Panc1 (cell line): ENCODE measurements at regions not wholly inside any gene's neighbourhood (a gene's known extent, or its start where the extent isn't known, plus 50 kb on each side); places are given as distances from the start of the nearest gene placed in this dataset.

ENCODE experiments used
- CTCF ChIP-seq: fragments of 450-650 bp; IDR thresholded peaks from 2 replicates; pipeline ENCODE4 v1.5.1; 2017; ENCODE audit warnings: mild to moderate bottlenecking
- POLR2AphosphoS5 ChIP-seq: IDR thresholded peaks from 2 replicates; pipeline ENCODE4 v1.6.1; 2012; ENCODE audit warnings: mild to moderate bottlenecking, low read depth, low read length, moderate library complexity
- REST ChIP-seq, 2 experiments: IDR thresholded peaks; 2 replicates each; pipeline ENCODE4 v1.6.1; 2011 to 2012; ENCODE audit warnings: low read depth in 2 of 2, control low read depth in 1 of 2, low read length in 1 of 2, mild to moderate bottlenecking in 1 of 2, moderate library complexity in 1 of 2; ENCODE audit not compliant: insufficient read depth in 1 of 2
- SIN3A ChIP-seq: IDR thresholded peaks from 2 replicates; pipeline ENCODE4 v1.6.1; 2012; ENCODE audit warnings: low read depth, mild to moderate bottlenecking, low read length, moderate library complexity, borderline replicate concordance; ENCODE audit not compliant: insufficient read depth
- TCF7L2 ChIP-seq: IDR thresholded peaks from 2 replicates; pipeline ENCODE4 v1.6.1; 2011; ENCODE audit warnings: mild to moderate bottlenecking, low read depth, low read length, inconsistent platforms

DNA sequence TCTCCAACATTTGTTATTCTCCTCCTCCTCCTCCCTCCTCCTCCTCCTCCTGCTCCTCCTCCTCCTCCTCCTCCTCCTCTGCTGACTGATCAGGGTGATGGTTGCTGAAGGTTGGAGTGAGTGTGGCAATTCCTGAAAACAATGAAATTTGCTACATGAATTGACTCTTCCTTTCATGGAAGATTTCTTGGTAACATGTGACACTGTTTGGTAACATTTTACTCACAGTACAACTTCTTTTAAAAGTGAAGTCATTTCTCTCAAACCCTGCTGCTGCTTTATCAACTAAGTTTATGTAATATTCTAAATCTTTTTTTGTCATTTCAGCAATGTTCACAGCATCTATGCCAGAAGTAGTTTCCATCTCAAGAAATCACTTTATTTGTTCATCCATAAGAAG lies 543.0 kb downstream of the MAFB start:
- TF ChIP-seq POLR2AphosphoS5 (no peak), REST (IDR thresholded peaks at IDR 0.05; ENCODE audit: insufficient read depth in 1 of 2, low read depth in 2 of 2, low read length in 1 of 2) (no peak), CTCF (no peak), SIN3A (no peak), TCF7L2 (no peak)
